ENCODE measurements at regions not wholly inside any gene's neighbourhood (a gene's known extent, or its start where the extent isn't known, plus 50 kb on each side); places are given as distances from the start of the nearest gene placed in this dataset.
A peak's percentile ranks its signal among the peaks of the same experiment; 100 is the strongest.

GRCh38 chr2:16314691-16315457 lies 350.8 kb downstream of the CYRIA start:
- no peak for DNase-seq

GRCh38 chr2:16314001-16314400 lies 351.6 kb downstream of the CYRIA start:
- DNase-seq = no peak

GRCh38 chr2:16313235-16313975 lies 352.2 kb downstream of the CYRIA start:
- no peak for DNase-seq

- no peak for DNase-seq
Observed at GRCh38 chr2:16312771-16313170, 352.9 kb downstream of the CYRIA start.

GRCh38 chr2:16311521-16312440 lies 353.9 kb downstream of the CYRIA start:
- DNase-seq = no peak

- no peak for DNase-seq
Observed at GRCh38 chr2:16308816-16309215, 356.8 kb downstream of the CYRIA start.

- DNase-seq = no peak
Observed at GRCh38 chr2:16304876-16305590, 360.6 kb downstream of the CYRIA start.

- DNase-seq = no peak
Observed at GRCh38 chr2:16303761-16304160, 361.9 kb downstream of the CYRIA start.

GRCh38 chr2:16303273-16303577 lies 362.4 kb downstream of the CYRIA start:
- DNase-seq = peak; percentile 1

- no peak for DNase-seq
Observed at GRCh38 chr2:16302431-16303272, 362.3 kb downstream of the MYCN start.

GRCh38 chr2:16301961-16302360 lies 361.6 kb downstream of the MYCN start:
- DNase-seq = no peak

- DNase-seq = no peak
Observed at GRCh38 chr2:16298866-16299265, 358.5 kb downstream of the MYCN start.

- DNase-seq = no peak
Observed at GRCh38 chr2:16296331-16297250, 356.2 kb downstream of the MYCN start.

GRCh38 chr2:16296038-16296290 lies 355.6 kb downstream of the MYCN start:
- no peak for DNase-seq

- DNase-seq = no peak
Observed at GRCh38 chr2:16294791-16295190, 354.4 kb downstream of the MYCN start.

- no peak for DNase-seq
Observed at GRCh38 chr2:16293871-16294270, 353.5 kb downstream of the MYCN start.

GRCh38 chr2:16293398-16293797 lies 353.0 kb downstream of the MYCN start:
- no peak for DNase-seq

GRCh38 chr2:16291731-16292550 lies 351.6 kb downstream of the MYCN start:
- no peak for DNase-seq

GRCh38 chr2:16291226-16291625 lies 350.9 kb downstream of the MYCN start:
- no peak for DNase-seq
